Spleen (tissue), 7 donors: ENCODE measurements at regions not wholly inside any gene's neighbourhood (a gene's known extent, or its start where the extent isn't known, plus 50 kb on each side); places are given as distances from the start of the nearest gene placed in this dataset.
"Not testable (repeated sequence)": the region's sequence is repeated elsewhere in the genome, so short reads cannot be mapped to it uniquely, and the experiment has no call there.

Experiments used
- POLR2A ChIP-seq, 3 donors: fragments of 450-650 bp; IDR thresholded peaks; one replicate each; pipeline ENCODE4 v1.5.1; 2017; ENCODE audit warnings: antibody characterized with exemption in 3 of 3, mild to moderate bottlenecking in 1 of 3
- TF ChIP-seq, protein P1 (sequence below), 11 experiments: fragments of 200-600 bp in 7 of 11; fragments of 450-650 bp in 4 of 11; sonication (generic) in 4 of 11; IDR thresholded peaks in 8 of 11; conservative IDR thresholded peaks in 3 of 11; 1 replicate in 7 of 11; 2 replicates in 4 of 11; pipeline versions ENCODE4 v1.4.0 to v1.8.0; 2016 to 2021; ENCODE audit warnings: antibody characterized with exemption in 11 of 11, inconsistent platforms in 4 of 11, mild to moderate bottlenecking in 1 of 11
- donor health status: DM: no; HTN: no; CAD: no; lungs with moderate emphysema.
- donor health status: DM: no; HTN: no; CAD: no.
- donor health status: DM: no; HTN: no; CAD: no.

- TF ChIP-seq, protein P1, sequence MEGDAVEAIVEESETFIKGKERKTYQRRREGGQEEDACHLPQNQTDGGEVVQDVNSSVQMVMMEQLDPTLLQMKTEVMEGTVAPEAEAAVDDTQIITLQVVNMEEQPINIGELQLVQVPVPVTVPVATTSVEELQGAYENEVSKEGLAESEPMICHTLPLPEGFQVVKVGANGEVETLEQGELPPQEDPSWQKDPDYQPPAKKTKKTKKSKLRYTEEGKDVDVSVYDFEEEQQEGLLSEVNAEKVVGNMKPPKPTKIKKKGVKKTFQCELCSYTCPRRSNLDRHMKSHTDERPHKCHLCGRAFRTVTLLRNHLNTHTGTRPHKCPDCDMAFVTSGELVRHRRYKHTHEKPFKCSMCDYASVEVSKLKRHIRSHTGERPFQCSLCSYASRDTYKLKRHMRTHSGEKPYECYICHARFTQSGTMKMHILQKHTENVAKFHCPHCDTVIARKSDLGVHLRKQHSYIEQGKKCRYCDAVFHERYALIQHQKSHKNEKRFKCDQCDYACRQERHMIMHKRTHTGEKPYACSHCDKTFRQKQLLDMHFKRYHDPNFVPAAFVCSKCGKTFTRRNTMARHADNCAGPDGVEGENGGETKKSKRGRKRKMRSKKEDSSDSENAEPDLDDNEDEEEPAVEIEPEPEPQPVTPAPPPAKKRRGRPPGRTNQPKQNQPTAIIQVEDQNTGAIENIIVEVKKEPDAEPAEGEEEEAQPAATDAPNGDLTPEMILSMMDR (IDR thresholded peaks at IDR 0.05 in 8 of 11, conservative IDR thresholded peaks at IDR 0.05 in 3 of 11): not testable (repeated sequence)
- TF ChIP-seq POLR2A (IDR thresholded peaks at IDR 0.05): not testable (repeated sequence)
These were observed 77.2 kb downstream of the DLL1 start for GRCh38 chr6:170213637-170214018.
